Peyer's patch (tissue), 4 donors: ENCODE measurements at regions not wholly inside any gene's neighbourhood (a gene's known extent, or its start where the extent isn't known, plus 50 kb on each side); places are given as distances from the start of the nearest gene placed in this dataset.

ENCODE experiments used
- CTCF ChIP-seq, 6 experiments: fragments of 450-650 bp in 4 of 6; fragments of 200-600 bp in 2 of 6; sonication (generic) in 1 of 6; IDR thresholded peaks; one replicate each; pipeline ENCODE4 v1.5.1; 2017 to 2019; ENCODE audit warnings: antibody characterized with exemption in 6 of 6, mild to moderate bottlenecking in 3 of 6, moderate library complexity in 1 of 6
- POLR2A ChIP-seq, 2 donors: fragments of 450-650 bp; IDR thresholded peaks; one replicate each; pipeline ENCODE4 v1.5.1; 2017; ENCODE audit warnings: antibody characterized with exemption in 2 of 2, mild to moderate bottlenecking in 2 of 2, moderate library complexity in 2 of 2

GRCh38 chr6:121691126-121691551 lies 255.7 kb downstream of the GJA1 start:
- no peak for TF ChIP-seq CTCF (IDR thresholded peaks at IDR 0.05)
- TF ChIP-seq POLR2A (IDR thresholded peaks at IDR 0.05): no peak
